HCT116 (cell line): ENCODE measurements at regions not wholly inside any gene's neighbourhood (a gene's known extent, or its start where the extent isn't known, plus 50 kb on each side); places are given as distances from the start of the nearest gene placed in this dataset.

Experiments used
- ATAC-seq: fragments of 200-7000 bp; cut with Tn5 transposase; 2 replicates; pipeline ENCODE4 v1.9.1; 2020; ENCODE audit warnings: mild to moderate bottlenecking, moderate library complexity
- BruUV-seq: library from RNA; stranded (reverse); fragments of 400-500 nt; replicated peaks from 2 replicates; lab custom pipeline; 2021; lab: Mats Ljungman, UMichigan
- CTCF ChIA-PET: fragments of 300-600 bp; sonication (Branson Sonifier 250); formaldehyde crosslinking; loops from one replicate; lab custom pipeline; 2021; ENCODE audit warnings: antibody characterized with exemption; lab: Charles Lee
- POLR2A ChIA-PET: fragments of 300-600, 350-600 bp; sonication (Branson Sonifier 250); formaldehyde crosslinking; loops from one replicate; lab custom pipeline; 2021; ENCODE audit warnings: antibody characterized with exemption; lab: Charles Lee
- RAD21 ChIA-PET, 2 experiments: fragments of 300-600 bp; sonication (Branson Sonifier 250); formaldehyde crosslinking; loops; one replicate each; lab custom pipeline; 2023; ENCODE audit warnings: low total read pairs in 2 of 2; ENCODE audit not compliant: uncharacterized antibody in 2 of 2, unreplicated experiment in 2 of 2, low non-redundant PET in 1 of 2; lab: Charles Lee
- DNase-seq: peaks from one replicate; pipeline ENCODE4 v3.0.0-alpha.2; 2010; ENCODE audit warnings: low read depth, low spot score
- H2AFZ ChIP-seq: fragments of 200-600 bp; shearing (Covaris generic), sonication (generic); 2 replicates; pipeline ENCODE4 v1.6.1; 2017; ENCODE audit warnings: low read depth, mixed run types, mixed read lengths, antibody characterized with exemption, low read length; ENCODE audit not compliant: poor library complexity, severe bottlenecking
- H3K27ac ChIP-seq: 2 replicates; pipeline ENCODE4 v1.5.1; 2012; ENCODE audit warnings: low read depth, low read length
- H3K27me3 ChIP-seq: fragments of 200-600 bp; sonication (generic); 2 replicates; pipeline ENCODE4 v1.6.1; 2016; ENCODE audit warnings: mixed run types, low read length, mixed read lengths; ENCODE audit not compliant: insufficient read depth
- H3K36me3 ChIP-seq, 2 experiments: fragments of 200-500 bp in 1 of 2; fragments of 200-600 bp in 1 of 2; sonication (Bioruptor generic) in 1 of 2; sonication (generic) in 1 of 2; 2 replicates each; pipeline versions ENCODE4 v1.5.1 to v1.6.1; 2014 to 2016; ENCODE audit warnings: low read length in 2 of 2, inconsistent platforms in 1 of 2, mixed read lengths in 1 of 2, mixed run types in 1 of 2; ENCODE audit not compliant: insufficient read depth in 2 of 2, control insufficient read depth in 1 of 2
- H3K4me1 ChIP-seq, 2 experiments: fragments of 200-600 bp in 1 of 2; sonication (generic) in 1 of 2; 2 replicates each; pipeline versions ENCODE4 v1.5.1 to v1.6.1; 2012 to 2017; ENCODE audit warnings: low read length in 2 of 2, inconsistent platforms in 1 of 2, mild to moderate bottlenecking in 1 of 2, mixed read lengths in 1 of 2, mixed run types in 1 of 2, moderate library complexity in 1 of 2; ENCODE audit not compliant: insufficient read depth in 2 of 2, control insufficient read depth in 1 of 2
- H3K4me2 ChIP-seq: fragments of 200-600 bp; sonication (generic); 2 replicates; pipeline ENCODE4 v1.6.1; 2017; ENCODE audit warnings: mixed run types, low read length, mixed read lengths
- H3K4me3 ChIP-seq, 2 experiments: fragments of 200-600 bp in 1 of 2; sonication (generic) in 1 of 2; replicated peaks in 1 of 2; 2 replicates each; pipeline ENCODE4 v1.5.1; 2011 to 2016; ENCODE audit warnings: low read length in 2 of 2, control low read depth in 1 of 2, low read depth in 1 of 2, mild to moderate bottlenecking in 1 of 2, mixed read lengths in 1 of 2, mixed run types in 1 of 2
- H3K79me2 ChIP-seq: fragments of 200-600 bp; sonication (generic); 2 replicates; pipeline ENCODE4 v1.6.1; 2017; ENCODE audit warnings: mild to moderate bottlenecking, mixed run types, low read length, moderate library complexity, mixed read lengths; ENCODE audit not compliant: insufficient read depth
- H3K9ac ChIP-seq: fragments of 200-600 bp; sonication (generic); 2 replicates; pipeline ENCODE4 v1.6.1; 2016; ENCODE audit warnings: low read length, mixed read lengths
- H3K9me2 ChIP-seq: fragments of 200-600 bp; sonication (generic), shearing (Covaris generic); 2 replicates; pipeline ENCODE4 v1.6.1; 2017; ENCODE audit warnings: mixed run types, mild to moderate bottlenecking, moderate library complexity; ENCODE audit not compliant: insufficient read depth
- H3K9me3 ChIP-seq, 2 experiments: fragments of 200-500 bp in 1 of 2; fragments of 200-600 bp in 1 of 2; sonication (Bioruptor generic) in 1 of 2; sonication (generic) in 1 of 2; 2 replicates each; pipeline ENCODE4 v1.6.1; 2014 to 2017; ENCODE audit warnings: low read length in 2 of 2, mixed read lengths in 2 of 2, inconsistent platforms in 1 of 2, low read depth in 1 of 2, mild to moderate bottlenecking in 1 of 2, mixed run types in 1 of 2, moderate library complexity in 1 of 2; ENCODE audit not compliant: control insufficient read depth in 1 of 2, insufficient read depth in 1 of 2
- H4K20me1 ChIP-seq: fragments of 200-600 bp; sonication (generic), shearing (Covaris generic); 2 replicates; pipeline ENCODE4 v1.6.1; 2017; ENCODE audit warnings: mixed run types, mild to moderate bottlenecking, moderate library complexity; ENCODE audit not compliant: insufficient read depth
- ATF3 ChIP-seq: IDR thresholded peaks from 2 replicates; pipeline ENCODE4 v1.6.1; 2012
- CBX3 ChIP-seq: IDR thresholded peaks from 2 replicates; pipeline ENCODE4 v1.6.1; 2012; ENCODE audit warnings: low read depth
- CEBPB ChIP-seq: IDR thresholded peaks from 2 replicates; pipeline ENCODE4 v1.6.1; 2012; ENCODE audit warnings: low read depth
- EGR1 ChIP-seq: IDR thresholded peaks from 2 replicates; pipeline ENCODE4 v1.6.1; 2012; ENCODE audit warnings: low read depth
- EZH2phosphoT487 ChIP-seq: fragments of 200-600 bp; IDR thresholded peaks from 2 replicates; pipeline ENCODE4 v1.6.1; 2018; ENCODE audit warnings: antibody characterized with exemption, borderline replicate concordance
- MAX ChIP-seq: IDR thresholded peaks from 2 replicates; pipeline ENCODE4 v1.6.1; 2012
- POLR2A ChIP-seq: IDR thresholded peaks from 2 replicates; pipeline ENCODE4 v1.7.0; 2011; ENCODE audit warnings: borderline replicate concordance; ENCODE audit not compliant: insufficient read depth, insufficient read length; ENCODE audit errors: extremely low read depth
- REST ChIP-seq: IDR thresholded peaks from 2 replicates; pipeline ENCODE4 v1.6.1; 2012; ENCODE audit warnings: low read depth
- TCF7L2 ChIP-seq: IDR thresholded peaks from 2 replicates; pipeline ENCODE4 v1.7.0; 2011; ENCODE audit warnings: borderline replicate concordance, inconsistent platforms; ENCODE audit not compliant: insufficient read depth, insufficient read length; ENCODE audit errors: extremely low read depth
- YY1 ChIP-seq: IDR thresholded peaks from 2 replicates; pipeline ENCODE4 v1.6.1; 2011; ENCODE audit warnings: low read length, low read depth, moderate library complexity, mild to moderate bottlenecking; ENCODE audit not compliant: insufficient replicate concordance; ENCODE audit errors: extremely low read depth
- ZNF274 ChIP-seq: fragments of 200-500 bp; sonication (Bioruptor generic); IDR thresholded peaks from 2 replicates; pipeline ENCODE4 v1.6.1; 2014; ENCODE audit warnings: mild to moderate bottlenecking, low read depth, low read length, inconsistent platforms
- intact Hi-C: fragments of 100-400 bp; cut with micrococcal nuclease; formaldehyde crosslinking; loops from 2 replicates; pipeline ENCODE4 v1.10.0; 2022

- ATAC-seq, result no peak
- no peak for TF ChIP-seq EZH2phosphoT487
- no peak for TF ChIP-seq YY1
- TF ChIP-seq MAX, result no peak
- no peak for TF ChIP-seq TCF7L2
- TF ChIP-seq CBX3, result no peak
- no peak for TF ChIP-seq EGR1
- no peak for TF ChIP-seq ZNF274
- TF ChIP-seq POLR2A, result no peak
- no peak for TF ChIP-seq ATF3
- TF ChIP-seq REST, result no peak
- TF ChIP-seq CEBPB, result no peak
- TF ChIP-seq, all 23 proteins: peak for 0
- intact Hi-C loops, result no loop called here
- H3K4me3 ChIP-seq, result no peak overlapping the region
- no peak overlapping the region for H3K9ac ChIP-seq
- no peaks in the 10 kb centered on the region for H4K20me1 ChIP-seq
- H3K36me3 ChIP-seq, result no peaks in the 10 kb centered on the region
- no peaks in the 10 kb centered on the region for H3K9me3 ChIP-seq
- H3K4me2 ChIP-seq, result no peak overlapping the region
- H2AFZ ChIP-seq, result no peak overlapping the region
- no TSS peak for BruUV-seq
- H3K79me2 ChIP-seq, result no peaks in the 10 kb centered on the region
- no peak for DNase-seq
- CTCF ChIA-PET, result no interaction called here
- RAD21 ChIA-PET, result no interaction called here
- no peak overlapping the region for H3K27ac ChIP-seq
- H3K27me3 ChIP-seq, result peaks cover 16% of the 10 kb centered on the region; the same call in 1 of the 2 replicates
- H3K4me1 ChIP-seq, result peaks cover 0 to 5% of the 10 kb centered on the region in 2 experiments; a peak in 1 of 4 replicates
- POLR2A ChIA-PET, result no interaction called here
- H3K9me2 ChIP-seq, result no peaks in the 10 kb centered on the region
Measured at GRCh38 chr21:35504951-35505466, 455.9 kb upstream of the RUNX1 start.
